Gastroesophageal sphincter (tissue), 4 donors: ENCODE measurements at regions not wholly inside any gene's neighbourhood (a gene's known extent, or its start where the extent isn't known, plus 50 kb on each side); places are given as distances from the start of the nearest gene placed in this dataset.

Experiments used
- ATAC-seq: fragments of 150-250 bp; one replicate; pipeline ENCODE4 v1.9.1; 2016; ENCODE audit warnings: mild to moderate bottlenecking, moderate library complexity
- H3K27ac ChIP-seq, 4 donors: fragments of 200-600 bp; sonication (generic) in 3 of 4; 1 replicate in 3 of 4; 2 replicates in 1 of 4; pipeline ENCODE4 v1.5.1; 2016 to 2019
- H3K27me3 ChIP-seq: fragments of 200-600 bp; sonication (generic); one replicate; pipeline ENCODE4 v1.5.1; 2019
- H3K36me3 ChIP-seq, 2 donors: fragments of 200-600 bp; sonication (generic); one replicate each; pipeline ENCODE4 v1.5.1; 2019; ENCODE audit warnings: control low read depth in 1 of 2
- H3K4me1 ChIP-seq, 3 donors: fragments of 200-600 bp; sonication (generic); 1 replicate in 2 of 3; 2 replicates in 1 of 3; pipeline ENCODE4 v1.5.1; 2016 to 2019; ENCODE audit warnings: control low read depth in 2 of 3
- H3K4me3 ChIP-seq, 2 donors: fragments of 200-600 bp; sonication (generic); one replicate each; pipeline ENCODE4 v1.5.1; 2019; ENCODE audit warnings: mild to moderate bottlenecking in 1 of 2, moderate library complexity in 1 of 2
- H3K9me3 ChIP-seq, 3 donors: fragments of 200-600 bp; sonication (generic); one replicate each; pipeline ENCODE4 v1.5.1; 2017 to 2019; ENCODE audit warnings: control low read depth in 2 of 3
- EP300 ChIP-seq: sonication (generic); formaldehyde crosslinking; IDR thresholded peaks from one replicate; pipeline ENCODE4 v1.6.1; 2017; ENCODE audit warnings: antibody characterized with exemption, mild to moderate bottlenecking
- POLR2A ChIP-seq, 2 donors: fragments of 450-650 bp; IDR thresholded peaks; one replicate each; pipeline ENCODE4 v1.6.1; 2017; ENCODE audit warnings: antibody characterized with exemption in 2 of 2, mild to moderate bottlenecking in 2 of 2, moderate library complexity in 1 of 2
- POLR2AphosphoS5 ChIP-seq: sonication (generic); formaldehyde crosslinking; IDR thresholded peaks from one replicate; pipeline ENCODE4 v1.6.1; 2017; ENCODE audit warnings: antibody characterized with exemption
- WGBS, 2 donors: methylation state at CpG; one replicate each; pipeline ENCODE4 v1.1.5; 2018; ENCODE audit warnings: low coverage in 1 of 2; 5-methylcytosine and 5-hydroxymethylcytosine counted together
- small RNA-seq, 4 donors: library from RNA; depleted of rRNA; stranded (forward); fragments of <200 nt; gene quantifications; one replicate each; pipeline ENCODE3, GENCODE V24; 2016
- TF ChIP-seq, protein P1 (sequence below), 4 experiments: fragments of 200-600 bp in 2 of 4; fragments of 450-650 bp in 2 of 4; sonication (generic) in 1 of 4; IDR thresholded peaks; one replicate each; pipeline ENCODE4 v1.5.1; 2017 to 2019; ENCODE audit warnings: antibody characterized with exemption in 4 of 4, mild to moderate bottlenecking in 2 of 4, moderate library complexity in 2 of 4

DNA sequence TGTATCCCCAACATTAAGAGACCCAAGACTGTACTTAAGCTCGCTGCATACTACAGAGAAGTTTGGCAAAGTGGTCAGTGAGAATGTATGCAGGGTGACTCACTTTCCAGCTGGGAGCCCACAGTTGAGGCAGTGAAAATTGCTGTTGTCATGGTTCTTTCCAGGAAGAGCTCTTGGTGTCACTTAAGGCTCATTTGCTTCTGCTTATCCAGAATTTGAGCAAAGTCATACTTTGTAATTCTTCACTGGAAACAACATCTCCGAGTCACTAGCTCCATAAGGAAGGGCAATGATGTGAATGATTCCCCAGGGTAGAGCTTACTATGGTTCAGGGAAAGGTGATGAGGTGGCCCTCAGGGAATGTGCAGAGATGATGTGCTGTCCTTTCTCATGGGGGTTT, 65.4 kb upstream of the FBXL4 start:
- Histone ChIP-seq H3K36me3 (no peaks in the 10 kb centered on the region), H3K27me3 (peaks cover 7% of the 10 kb centered on the region), H3K4me3 (no peak overlapping the region), H3K4me1 (no peaks in the 10 kb centered on the region), H3K27ac (no peak overlapping the region), H3K9me3 (no peaks in the 10 kb centered on the region)
- ATAC-seq, result no peak
- TF ChIP-seq POLR2AphosphoS5 (no peak), POLR2A (IDR thresholded peaks at IDR 0.05) (no peak), EP300 (no peak)
- TF ChIP-seq, protein P1, sequence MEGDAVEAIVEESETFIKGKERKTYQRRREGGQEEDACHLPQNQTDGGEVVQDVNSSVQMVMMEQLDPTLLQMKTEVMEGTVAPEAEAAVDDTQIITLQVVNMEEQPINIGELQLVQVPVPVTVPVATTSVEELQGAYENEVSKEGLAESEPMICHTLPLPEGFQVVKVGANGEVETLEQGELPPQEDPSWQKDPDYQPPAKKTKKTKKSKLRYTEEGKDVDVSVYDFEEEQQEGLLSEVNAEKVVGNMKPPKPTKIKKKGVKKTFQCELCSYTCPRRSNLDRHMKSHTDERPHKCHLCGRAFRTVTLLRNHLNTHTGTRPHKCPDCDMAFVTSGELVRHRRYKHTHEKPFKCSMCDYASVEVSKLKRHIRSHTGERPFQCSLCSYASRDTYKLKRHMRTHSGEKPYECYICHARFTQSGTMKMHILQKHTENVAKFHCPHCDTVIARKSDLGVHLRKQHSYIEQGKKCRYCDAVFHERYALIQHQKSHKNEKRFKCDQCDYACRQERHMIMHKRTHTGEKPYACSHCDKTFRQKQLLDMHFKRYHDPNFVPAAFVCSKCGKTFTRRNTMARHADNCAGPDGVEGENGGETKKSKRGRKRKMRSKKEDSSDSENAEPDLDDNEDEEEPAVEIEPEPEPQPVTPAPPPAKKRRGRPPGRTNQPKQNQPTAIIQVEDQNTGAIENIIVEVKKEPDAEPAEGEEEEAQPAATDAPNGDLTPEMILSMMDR (IDR thresholded peaks at IDR 0.05), result no peak
- 53 to 66% methylated on average over 2 of the region's 2 CpGs for WGBS, 2 donors

DNA sequence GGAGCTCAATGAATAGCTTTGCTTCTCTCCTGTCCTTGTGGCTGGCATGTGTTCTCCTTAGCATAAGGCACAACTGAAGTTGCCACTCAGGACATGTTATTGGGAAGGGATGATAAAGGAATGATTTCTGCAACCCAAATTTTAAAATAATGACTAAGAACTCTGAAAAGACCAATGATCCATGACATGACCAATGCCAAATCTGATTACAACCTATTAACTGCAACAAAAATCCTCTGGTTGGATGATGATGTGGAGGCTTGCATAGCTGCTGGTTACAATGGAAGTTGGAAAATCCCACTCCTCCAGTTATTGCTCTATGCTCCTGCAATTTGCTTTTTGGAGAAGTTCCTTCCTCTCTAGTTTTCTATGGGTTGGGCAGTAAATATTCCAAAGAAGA, 63.4 kb upstream of the FBXL4 start:
- Histone ChIP-seq H3K27ac (no peak overlapping the region), H3K4me3 (no peak overlapping the region), H3K27me3 (peaks cover 7% of the 10 kb centered on the region), H3K9me3 (no peaks in the 10 kb centered on the region), H3K4me1 (no peaks in the 10 kb centered on the region), H3K36me3 (no peaks in the 10 kb centered on the region)
- no peak for TF ChIP-seq POLR2A (IDR thresholded peaks at IDR 0.05)
- TF ChIP-seq, protein P1 (IDR thresholded peaks at IDR 0.05), result no peak
- no peak for TF ChIP-seq EP300
- TF ChIP-seq POLR2AphosphoS5, result no peak
- no peak for ATAC-seq

DNA sequence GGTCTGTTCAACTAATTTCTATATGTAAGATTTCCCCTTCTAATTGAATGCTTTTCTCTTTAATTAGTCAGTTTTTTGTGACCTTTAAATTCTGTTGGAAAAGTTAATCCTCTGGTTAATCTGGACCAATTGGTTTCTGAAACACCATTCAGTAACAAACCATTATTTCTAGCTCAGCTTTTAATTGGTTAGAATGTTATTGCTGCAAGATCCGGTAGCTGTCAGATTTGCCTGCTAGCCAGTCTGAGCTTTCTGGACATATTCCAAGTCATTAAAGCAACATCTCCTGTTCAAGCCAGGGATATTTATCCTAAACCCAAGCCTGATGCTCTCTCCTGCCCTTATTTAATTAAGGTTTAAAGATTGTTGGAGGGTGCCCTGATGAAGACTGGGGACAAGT, 55.1 kb upstream of the FBXL4 start:
- Histone ChIP-seq H3K9me3 (no peaks in the 10 kb centered on the region), H3K4me1 (no peaks in the 10 kb centered on the region), H3K36me3 (no peaks in the 10 kb centered on the region), H3K27me3 (peaks cover 7% of the 10 kb centered on the region), H3K4me3 (no peak overlapping the region), H3K27ac (no peak overlapping the region)
- ATAC-seq, result no peak
- TF ChIP-seq, protein P1 (IDR thresholded peaks at IDR 0.05), result no peak
- TF ChIP-seq POLR2AphosphoS5, result no peak
- TF ChIP-seq EP300, result no peak
- no peak for TF ChIP-seq POLR2A (IDR thresholded peaks at IDR 0.05)
- 0% methylated on average over 1 of the region's 1 CpG for WGBS, 2 donors

DNA sequence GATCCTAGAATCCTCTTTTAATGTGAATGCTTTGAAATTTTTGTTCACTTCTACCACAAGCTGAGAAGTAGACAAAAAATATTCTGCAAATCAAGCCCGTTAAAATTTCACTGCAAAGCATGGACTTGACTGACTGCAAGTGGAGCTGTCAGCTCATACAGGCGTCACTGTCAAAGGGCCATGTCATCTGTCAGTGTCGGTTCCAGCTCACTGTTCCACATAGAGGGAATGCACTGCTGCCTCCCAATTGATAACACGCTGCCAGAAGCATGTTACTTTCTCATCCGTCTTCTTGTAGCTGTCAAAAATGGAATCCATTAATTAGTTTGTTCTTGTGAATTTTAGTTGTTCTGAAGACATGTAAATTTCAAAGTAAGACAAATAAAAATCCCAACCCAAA, 50.4 kb upstream of the FBXL4 start:
- no peak overlapping the region for H3K27ac ChIP-seq
- H3K4me3 ChIP-seq, result no peak overlapping the region
- H3K36me3 ChIP-seq, result no peaks in the 10 kb centered on the region
- ATAC-seq, result no peak
- H3K27me3 ChIP-seq, result peaks cover 7% of the 10 kb centered on the region
- H3K9me3 ChIP-seq, result no peaks in the 10 kb centered on the region
- whole genome bisulfite sequencing, 2 donors, result 67 to 85% methylated on average over 5 of the region's 5 CpGs
- H3K4me1 ChIP-seq, result no peaks in the 10 kb centered on the region
- TF ChIP-seq, protein P1 (IDR thresholded peaks at IDR 0.05), result no peak
- no peak for TF ChIP-seq POLR2AphosphoS5
- no peak for TF ChIP-seq EP300
- TF ChIP-seq POLR2A (IDR thresholded peaks at IDR 0.05), result no peak

Small RNAs in the stretch of these regions (small RNA-seq; reads per million reads assigned to genes)
- 0 reads per million in 4 donors for gene MIR548AI
